Lower leg skin (tissue), 3 donors: ENCODE measurements at regions not wholly inside any gene's neighbourhood (a gene's known extent, or its start where the extent isn't known, plus 50 kb on each side); places are given as distances from the start of the nearest gene placed in this dataset.
"Not testable (repeated sequence)": the region's sequence is repeated elsewhere in the genome, so short reads cannot be mapped to it uniquely, and the experiment has no call there.

Source experiments
- CTCF ChIP-seq, 3 donors: fragments of 450-650 bp; IDR thresholded peaks; one replicate each; pipeline ENCODE4 v1.5.1; 2016; ENCODE audit warnings: antibody characterized with exemption in 3 of 3, mild to moderate bottlenecking in 3 of 3, moderate library complexity in 2 of 3
- POLR2A ChIP-seq, 2 donors: fragments of 450-650 bp; IDR thresholded peaks; one replicate each; pipeline ENCODE4 v1.6.1; 2016 to 2017; ENCODE audit warnings: antibody characterized with exemption in 2 of 2, mild to moderate bottlenecking in 1 of 2, moderate library complexity in 1 of 2

- TF ChIP-seq CTCF, POLR2A (IDR thresholded peaks at IDR 0.05): not testable (repeated sequence)
Observed at GRCh38 chr11:3523567-3523966, 118.2 kb downstream of the ART5 start.
